ENCODE measurements at regions not wholly inside any gene's neighbourhood (a gene's known extent, or its start where the extent isn't known, plus 50 kb on each side); places are given as distances from the start of the nearest gene placed in this dataset.

GRCh38 chr4:141518222-141518621 is 118.2 kb upstream of the IL15 start:
- Mint-ChIP-seq H3K27me3 (ENCODE audit: low read depth) (peaks cover 4% of the 10 kb centered on the region), H3K4me1 (no peaks in the 10 kb centered on the region), H3K36me3 (ENCODE audit: low read depth) (no peaks in the 10 kb centered on the region), H3K4me3 (no peak overlapping the region), H3K27ac (no peak overlapping the region), H3K9me3 (peaks cover 2% of the 10 kb centered on the region)
- no peak for TF ChIP-seq CTCF (IDR thresholded peaks at IDR 0.05; ENCODE audit: unreplicated experiment in 3 of 3)

- H3K9me3 Mint-ChIP-seq: peaks cover 8% of the 10 kb centered on the region
- H3K36me3 Mint-ChIP-seq (ENCODE audit: low read depth): no peaks in the 10 kb centered on the region
- no peak for TF ChIP-seq CTCF (IDR thresholded peaks at IDR 0.05; ENCODE audit: unreplicated experiment in 3 of 3)
- H3K27ac Mint-ChIP-seq: no peak overlapping the region
- H3K4me1 Mint-ChIP-seq: no peaks in the 10 kb centered on the region
- peaks cover 4% of the 10 kb centered on the region for H3K27me3 Mint-ChIP-seq (ENCODE audit: low read depth)
- no peak overlapping the region for H3K4me3 Mint-ChIP-seq
Measured at GRCh38 chr4:141524116-141524515, 112.3 kb upstream of the IL15 start.

DNA sequence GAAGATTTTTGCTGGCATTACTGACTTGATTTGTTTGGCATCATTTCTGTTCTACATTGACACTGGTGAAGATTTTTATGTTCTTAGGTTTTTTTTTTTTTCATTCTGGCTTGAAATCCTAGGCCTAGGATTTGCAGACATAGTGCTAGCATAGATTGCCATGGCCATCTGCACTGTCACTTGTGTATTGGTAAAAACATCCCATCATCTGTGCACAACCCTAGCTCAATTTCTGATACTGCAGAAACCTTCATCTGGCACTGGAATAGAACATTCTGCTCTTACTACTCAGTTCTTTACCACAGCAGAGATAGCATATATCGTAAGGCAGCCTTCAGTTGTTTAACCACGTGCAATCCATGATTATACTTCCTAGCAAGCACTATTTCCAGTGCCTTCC is 111.5 kb upstream of the IL15 start:
- Mint-ChIP-seq H3K36me3 (ENCODE audit: low read depth) (no peaks in the 10 kb centered on the region), H3K4me1 (no peaks in the 10 kb centered on the region), H3K9me3 (peaks cover 8% of the 10 kb centered on the region), H3K4me3 (no peak overlapping the region), H3K27ac (no peak overlapping the region), H3K27me3 (ENCODE audit: low read depth) (peaks cover 4% of the 10 kb centered on the region)
- TF ChIP-seq CTCF (IDR thresholded peaks at IDR 0.05; ENCODE audit: unreplicated experiment in 3 of 3): no peak

- Mint-ChIP-seq H3K4me3 (no peak overlapping the region), H3K27me3 (ENCODE audit: low read depth) (no peaks in the 10 kb centered on the region), H3K9me3 (peaks cover 12% of the 10 kb centered on the region), H3K27ac (no peak overlapping the region), H3K4me1 (no peaks in the 10 kb centered on the region), H3K36me3 (ENCODE audit: low read depth) (no peaks in the 10 kb centered on the region)
- TF ChIP-seq CTCF (IDR thresholded peaks at IDR 0.05; ENCODE audit: unreplicated experiment in 3 of 3): no peak
Measured at GRCh38 chr4:141530627-141531026, 105.8 kb upstream of the IL15 start.

- Mint-ChIP-seq H3K4me3 (no peak overlapping the region), H3K36me3 (ENCODE audit: low read depth) (no peaks in the 10 kb centered on the region), H3K27ac (no peak overlapping the region), H3K4me1 (no peaks in the 10 kb centered on the region), H3K27me3 (ENCODE audit: low read depth) (no peaks in the 10 kb centered on the region), H3K9me3 (peaks cover 29% of the 10 kb centered on the region)
- TF ChIP-seq CTCF (IDR thresholded peaks at IDR 0.05; ENCODE audit: unreplicated experiment in 3 of 3): no peak
Measured at GRCh38 chr4:141534985-141535384, 101.4 kb upstream of the IL15 start.

DNA sequence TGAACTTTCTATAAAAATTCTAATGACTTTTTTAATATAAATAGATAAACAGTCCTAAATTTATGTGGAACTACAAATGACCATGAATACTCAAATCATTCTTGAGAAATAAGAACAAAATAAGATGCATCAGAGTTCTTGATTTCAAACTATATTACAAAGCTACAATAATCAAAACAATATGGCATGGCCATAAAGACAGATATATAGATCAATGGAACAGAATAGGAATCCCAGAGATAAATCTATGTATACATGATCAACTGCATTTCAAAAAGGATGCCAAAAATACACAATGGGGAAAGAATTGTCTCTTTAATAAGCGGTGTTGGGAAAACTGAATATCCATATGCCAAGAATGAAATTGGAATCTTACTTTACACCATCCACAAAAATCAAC is 98.4 kb upstream of the IL15 start:
- Mint-ChIP-seq H3K27ac (no peak overlapping the region), H3K36me3 (ENCODE audit: low read depth) (no peaks in the 10 kb centered on the region), H3K4me3 (no peak overlapping the region), H3K4me1 (no peaks in the 10 kb centered on the region), H3K9me3 (peaks cover 26% of the 10 kb centered on the region), H3K27me3 (ENCODE audit: low read depth) (no peaks in the 10 kb centered on the region)
- no peak for TF ChIP-seq CTCF (IDR thresholded peaks at IDR 0.05; ENCODE audit: unreplicated experiment in 3 of 3)
